HG02798 (cell line): ENCODE measurements at regions not wholly inside any gene's neighbourhood (a gene's known extent, or its start where the extent isn't known, plus 50 kb on each side); places are given as distances from the start of the nearest gene placed in this dataset.
"Not testable (repeated sequence)": the region's sequence is repeated elsewhere in the genome, so short reads cannot be mapped to it uniquely, and the experiment has no call there.

ENCODE experiments used
- ATAC-seq: cut with Tn5 transposase; IDR thresholded peaks from one replicate; pipeline ENCODE4 v1.9.1; 2021; ENCODE audit warnings: mild to moderate bottlenecking; ENCODE audit not compliant: unreplicated experiment, poor library complexity

- no peak for ATAC-seq
Observed at GRCh38 chr14:38973083-38973700, 129.8 kb downstream of the SEC23A start.

DNA sequence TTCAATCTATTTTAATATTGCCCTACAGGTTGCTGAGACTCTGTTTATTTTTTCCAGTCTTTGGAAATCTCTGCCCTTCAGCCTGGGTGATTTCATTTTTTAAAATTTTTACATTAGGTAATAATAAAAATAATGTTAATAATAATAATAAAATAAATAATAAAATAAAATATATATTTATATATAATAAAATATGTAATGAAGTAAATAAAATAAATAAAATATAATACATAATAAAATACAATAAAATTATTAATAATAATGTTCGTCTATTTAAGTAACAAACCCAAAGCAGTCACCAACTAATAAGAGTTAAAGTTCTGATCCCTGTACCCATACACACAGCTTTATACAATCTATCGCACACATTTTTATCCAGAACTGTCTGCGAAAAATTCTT lies 130.5 kb downstream of the SEC23A start:
- ATAC-seq = no peak

GRCh38 chr14:38971258-38971921 lies 131.6 kb downstream of the SEC23A start:
- no peak for ATAC-seq

GRCh38 chr14:38964630-38965029 lies 138.4 kb downstream of the SEC23A start:
- ATAC-seq = no peak

GRCh38 chr14:38960946-38961531 lies 142.0 kb downstream of the SEC23A start:
- ATAC-seq = no peak

- ATAC-seq = no peak
Observed at GRCh38 chr14:38959021-38959420, 144.0 kb downstream of the SEC23A start.

DNA sequence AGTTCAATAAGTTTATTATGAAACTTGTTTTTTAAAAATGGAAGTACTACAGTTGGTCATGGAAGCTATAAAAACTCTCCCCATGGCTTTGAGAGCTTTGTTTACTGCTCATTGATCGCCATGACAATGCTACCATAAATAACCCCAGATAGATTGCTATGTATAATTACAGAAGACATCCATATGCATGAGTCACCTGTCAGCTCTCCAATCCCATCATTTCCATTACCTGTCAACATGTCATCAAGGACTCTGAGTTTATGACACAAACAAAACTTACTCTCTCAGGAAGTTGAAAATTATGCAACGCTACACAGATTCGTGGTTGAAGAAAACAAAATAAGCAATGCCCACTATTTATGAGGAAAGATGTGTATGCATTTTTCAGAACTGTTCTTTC lies 144.4 kb downstream of the SEC23A start:
- ATAC-seq = no peak

- no peak for ATAC-seq
Observed at GRCh38 chr14:38951451-38951850, 151.6 kb downstream of the SEC23A start.

DNA sequence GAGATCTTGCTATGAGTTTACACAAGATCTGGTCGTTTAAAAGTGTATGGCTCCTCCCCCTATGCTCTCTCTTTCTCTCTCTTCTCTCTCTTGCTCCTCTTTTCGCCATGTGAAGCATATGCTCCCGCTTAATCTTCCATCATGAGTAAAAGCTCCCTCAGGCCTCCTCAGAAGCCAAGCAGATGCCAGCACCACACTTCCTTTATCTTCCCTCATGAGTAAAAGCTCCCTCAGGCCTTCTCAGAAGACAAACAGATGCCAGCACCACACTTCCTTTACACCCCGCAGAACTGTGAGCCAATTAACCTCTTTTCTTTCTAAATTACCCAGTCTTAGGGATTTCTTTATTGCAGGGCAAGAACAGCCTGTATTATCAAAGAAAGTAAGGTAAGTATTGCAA lies 152.4 kb downstream of the SEC23A start:
- no peak for ATAC-seq

DNA sequence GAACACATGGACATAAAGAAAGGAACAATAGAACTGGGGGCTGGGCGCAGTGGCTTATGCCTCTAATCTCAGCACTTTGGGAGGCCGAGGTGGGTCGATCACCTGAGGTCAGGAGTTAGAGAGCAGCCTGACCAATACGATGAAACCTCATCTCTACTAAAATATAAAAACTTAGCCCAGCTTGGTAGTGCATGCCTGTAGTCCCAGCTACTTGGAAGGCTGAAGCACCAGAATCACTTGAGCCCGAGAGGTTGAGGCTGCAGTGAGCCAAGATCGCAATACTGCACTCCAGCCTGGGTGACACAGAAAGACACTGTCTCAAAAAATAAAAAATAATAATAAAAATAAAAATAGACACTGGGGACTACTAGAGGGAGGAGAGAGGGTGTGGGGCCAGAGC lies 154.5 kb downstream of the SEC23A start:
- ATAC-seq = no peak

- no peak for ATAC-seq
Observed at GRCh38 chr14:38948171-38948570, 154.9 kb downstream of the SEC23A start.

GRCh38 chr14:38947343-38947742 lies 155.7 kb downstream of the SEC23A start:
- no peak for ATAC-seq

DNA sequence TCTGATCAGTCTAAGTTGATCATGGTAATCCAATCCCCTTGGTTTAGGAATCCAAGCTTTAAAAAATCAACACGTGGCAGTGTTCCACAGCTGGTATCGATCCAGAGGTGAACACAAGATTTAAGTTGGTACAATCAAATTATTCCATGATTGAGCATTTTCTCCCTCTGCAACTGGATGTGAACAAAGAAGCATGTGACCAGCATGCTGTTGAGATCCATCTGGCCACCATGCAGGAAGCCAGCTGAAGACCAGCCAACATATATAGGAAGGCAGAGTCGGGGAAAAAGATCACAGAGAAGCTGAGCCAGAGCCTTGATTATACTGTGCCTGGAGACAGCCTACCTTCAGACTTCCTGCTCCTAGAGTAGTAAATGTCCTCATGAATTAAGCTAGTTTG lies 158.3 kb downstream of the SEC23A start:
- ATAC-seq = no peak

- ATAC-seq = no peak
Observed at GRCh38 chr14:38941488-38941887, 161.5 kb downstream of the SEC23A start.

- not testable (repeated sequence) for ATAC-seq
Observed at GRCh38 chr14:38932653-38933000, 170.4 kb downstream of the SEC23A start.

DNA sequence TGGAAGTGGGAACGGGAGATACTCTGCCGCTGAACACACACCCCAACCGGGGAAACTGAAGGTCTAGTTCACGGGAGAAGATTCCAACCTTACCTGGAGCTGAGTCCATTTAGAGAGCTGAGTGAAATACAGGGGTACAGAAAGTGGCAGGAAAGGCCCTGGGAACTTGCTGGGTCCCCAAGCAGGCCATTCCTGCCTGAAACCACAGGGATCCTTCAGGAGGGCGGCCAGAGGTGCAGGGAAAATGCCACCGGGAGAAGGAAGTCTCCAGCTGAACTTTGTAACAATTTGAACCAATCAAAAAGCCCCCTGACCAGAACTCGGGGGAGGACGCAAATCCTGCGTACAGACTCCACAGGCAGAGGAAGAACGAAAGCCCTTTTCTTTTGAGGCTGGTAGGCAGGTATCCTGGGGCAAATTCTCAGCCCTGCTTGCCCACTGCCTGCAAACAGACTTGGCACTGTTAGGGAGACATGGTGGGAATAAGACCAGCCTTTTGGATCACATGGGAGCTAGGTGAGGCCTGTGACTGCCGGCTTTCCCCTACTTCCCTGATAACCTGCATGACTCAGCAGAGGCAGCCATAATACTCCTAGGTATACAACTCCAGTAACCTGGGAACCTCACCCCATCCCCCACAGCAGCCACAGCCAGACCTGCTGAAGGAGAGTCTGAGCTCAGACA lies 170.9 kb downstream of the SEC23A start:
- no peak for ATAC-seq

GRCh38 chr14:38930898-38931297 lies 172.1 kb downstream of the SEC23A start:
- ATAC-seq = no peak

GRCh38 chr14:38930022-38930421 lies 173.0 kb downstream of the SEC23A start:
- ATAC-seq = no peak

- ATAC-seq = no peak
Observed at GRCh38 chr14:38929416-38929815, 173.6 kb downstream of the SEC23A start.

GRCh38 chr14:38921893-38922292 lies 181.1 kb downstream of the SEC23A start:
- not testable (repeated sequence) for ATAC-seq

DNA sequence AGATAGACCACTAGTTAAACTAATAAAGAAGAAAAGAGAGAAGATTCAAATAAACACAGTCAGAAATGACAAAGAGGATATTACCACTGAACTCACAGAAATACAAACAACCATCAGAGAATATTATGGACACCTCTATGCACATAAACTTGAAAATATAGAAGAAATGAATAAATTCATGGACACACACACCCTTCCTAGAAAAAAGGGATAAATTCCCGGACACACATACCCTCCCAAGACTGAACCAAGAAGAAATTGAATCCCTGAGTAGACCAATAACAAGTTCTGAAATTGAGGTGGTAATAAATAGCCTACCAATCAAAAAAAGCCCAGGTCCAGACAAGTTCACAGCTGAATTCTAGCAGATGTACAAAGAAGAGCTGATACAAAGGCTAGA lies 187.9 kb downstream of the SEC23A start:
- no peak for ATAC-seq
